Neuron (in vitro differentiated cells): ENCODE measurements at regions not wholly inside any gene's neighbourhood (a gene's known extent, or its start where the extent isn't known, plus 50 kb on each side); places are given as distances from the start of the nearest gene placed in this dataset.

ENCODE experiments used
- H2AFZ ChIP-seq: one replicate; pipeline ENCODE4 v1.6.1; 2013; ENCODE audit warnings: low read depth, mild to moderate bottlenecking, inconsistent platforms, low read length, moderate library complexity
- H3K27me3 ChIP-seq: one replicate; pipeline ENCODE4 v1.6.1; 2013; ENCODE audit warnings: low read length; ENCODE audit not compliant: insufficient read depth
- H3K36me3 ChIP-seq: one replicate; pipeline ENCODE4 v1.6.1; 2013; ENCODE audit warnings: low read length; ENCODE audit not compliant: insufficient read depth
- H3K4me1 ChIP-seq: one replicate; pipeline ENCODE4 v1.6.1; 2013; ENCODE audit warnings: low read length; ENCODE audit not compliant: insufficient read depth
- H3K4me3 ChIP-seq: 2 replicates; pipeline ENCODE4 v1.5.1; 2013; ENCODE audit warnings: mild to moderate bottlenecking, low read length, moderate library complexity
- H3K9me3 ChIP-seq: one replicate; pipeline ENCODE4 v1.6.1; 2013; ENCODE audit warnings: low read length

DNA sequence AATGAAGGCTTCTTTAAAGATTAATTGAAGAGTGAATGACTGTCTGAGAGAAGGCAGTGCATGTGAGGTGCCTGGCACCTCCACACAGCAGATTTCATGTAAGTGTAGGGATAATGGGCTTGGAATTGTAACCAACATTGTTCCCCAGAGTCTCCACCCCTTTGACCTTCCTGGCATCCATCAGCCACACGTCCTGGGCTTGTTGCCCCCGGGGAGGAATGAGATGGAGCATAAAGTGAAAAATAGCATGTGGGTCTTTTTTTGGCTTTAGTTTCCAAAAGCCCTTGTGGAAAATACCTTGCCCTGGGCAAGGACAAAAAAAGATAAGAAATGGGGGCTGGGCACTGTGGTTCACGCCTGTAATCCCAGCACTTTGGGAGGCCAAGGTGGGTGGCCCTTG lies 242.2 kb upstream of the ECI2 start:
- Histone ChIP-seq H3K36me3 (no peaks in the 10 kb centered on the region), H3K9me3 (no peaks in the 10 kb centered on the region), H2AFZ (no peak overlapping the region), H3K27me3 (peaks cover 2% of the 10 kb centered on the region), H3K4me3 (no peak overlapping the region), H3K4me1 (no peaks in the 10 kb centered on the region)

DNA sequence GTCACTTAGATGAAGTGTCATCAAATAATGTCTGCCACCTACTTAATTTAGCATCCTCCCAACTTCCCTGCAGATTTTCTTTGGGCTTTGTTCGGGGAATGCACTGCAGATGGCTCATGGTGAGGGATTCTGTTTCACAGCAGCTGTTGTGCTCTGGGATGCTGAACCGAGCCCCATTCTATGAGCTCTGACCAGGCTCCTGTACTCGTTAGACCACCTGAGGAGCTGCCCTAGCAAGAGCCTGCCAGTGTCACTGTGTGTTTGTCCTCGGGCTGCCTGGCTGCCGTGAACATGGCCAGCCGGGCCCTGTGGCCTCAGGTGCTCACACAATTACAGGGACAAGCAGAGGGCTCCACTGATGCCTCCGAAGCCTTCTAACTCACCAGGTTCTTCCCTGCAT lies 238.8 kb upstream of the ECI2 start:
- no peaks in the 10 kb centered on the region for H3K4me1 ChIP-seq
- peaks cover 3% of the 10 kb centered on the region for H3K27me3 ChIP-seq
- no peak overlapping the region for H2AFZ ChIP-seq
- H3K36me3 ChIP-seq = no peaks in the 10 kb centered on the region
- H3K9me3 ChIP-seq = no peaks in the 10 kb centered on the region
- no peak overlapping the region for H3K4me3 ChIP-seq

DNA sequence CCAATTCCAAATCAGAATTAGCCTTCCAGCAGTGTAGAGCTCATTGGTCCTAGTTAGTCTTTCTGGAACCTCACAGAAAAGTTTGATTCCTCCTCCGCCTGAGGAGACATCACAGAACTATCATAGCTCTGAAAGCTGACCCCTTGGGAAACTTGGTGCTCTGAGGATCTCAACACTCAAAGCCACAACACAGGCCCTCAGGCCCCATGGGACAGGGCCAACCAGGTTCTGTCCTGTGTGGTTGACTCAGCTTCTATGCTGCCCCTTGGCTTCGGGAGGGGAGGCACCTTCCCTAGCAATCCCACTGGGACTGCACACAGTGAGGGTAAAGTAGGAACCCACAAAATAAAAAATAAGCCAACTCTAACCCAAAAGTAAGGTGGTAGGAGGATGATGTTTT lies 237.5 kb upstream of the ECI2 start:
- H3K9me3 ChIP-seq = no peaks in the 10 kb centered on the region
- H3K4me3 ChIP-seq = no peak overlapping the region
- H2AFZ ChIP-seq = no peak overlapping the region
- peaks cover 3% of the 10 kb centered on the region for H3K27me3 ChIP-seq
- no peaks in the 10 kb centered on the region for H3K4me1 ChIP-seq
- no peaks in the 10 kb centered on the region for H3K36me3 ChIP-seq

DNA sequence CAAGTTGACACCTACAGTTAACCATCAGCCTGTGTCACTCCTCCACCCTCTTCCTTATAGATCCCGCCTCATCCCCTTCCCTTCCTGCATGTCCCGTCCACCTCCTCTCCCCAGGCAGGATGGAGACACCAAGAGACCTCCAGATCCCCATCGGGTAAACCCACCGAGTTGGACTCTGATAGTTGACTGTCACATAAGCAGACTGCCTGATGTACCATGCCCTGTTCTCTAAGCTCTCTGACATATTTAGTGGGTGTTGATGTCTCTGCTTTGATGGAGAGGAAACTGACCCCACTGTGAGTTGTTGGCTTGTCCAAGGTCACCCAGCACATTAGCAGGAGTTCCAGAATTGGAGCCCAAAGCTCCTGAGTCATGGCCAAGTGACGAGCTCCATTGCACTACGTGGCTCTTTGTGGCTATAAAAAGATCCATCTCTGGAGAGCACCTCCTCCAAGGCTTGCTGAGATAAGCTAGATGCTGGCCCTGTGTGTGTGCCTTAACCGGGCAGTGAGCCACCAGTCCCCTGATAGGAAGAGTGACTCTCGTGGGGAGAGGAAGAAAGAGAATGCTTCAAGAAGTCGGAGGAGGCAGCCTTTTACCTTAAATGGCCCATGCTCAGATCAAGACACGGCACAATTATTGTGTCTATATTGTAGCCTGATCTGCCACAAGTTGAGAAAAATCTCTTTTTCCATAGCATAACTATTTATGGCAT lies 236.0 kb upstream of the ECI2 start:
- Histone ChIP-seq H3K9me3 (no peaks in the 10 kb centered on the region), H2AFZ (no peak overlapping the region), H3K4me3 (no peak overlapping the region), H3K4me1 (no peaks in the 10 kb centered on the region), H3K36me3 (no peaks in the 10 kb centered on the region), H3K27me3 (peaks cover 3% of the 10 kb centered on the region)

DNA sequence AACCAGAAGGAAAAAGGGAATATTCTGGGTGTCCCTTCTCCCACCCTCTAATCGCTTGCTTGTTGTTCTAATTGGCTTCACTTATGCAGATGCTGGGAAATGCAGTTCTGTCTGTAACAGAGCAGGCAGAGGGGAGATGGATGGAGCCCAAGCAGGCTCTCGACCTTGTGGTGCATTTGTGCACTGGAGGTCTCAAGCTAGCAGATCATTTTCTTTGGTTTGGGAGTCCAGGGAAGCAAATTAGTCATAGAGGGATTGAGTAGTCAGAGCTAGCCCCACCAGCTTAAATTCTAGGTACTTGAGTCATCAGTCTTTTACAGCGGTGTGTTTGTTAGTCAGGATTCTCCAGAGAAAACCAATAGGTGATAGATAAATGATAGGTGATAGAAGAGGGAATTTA lies 234.7 kb upstream of the ECI2 start:
- Histone ChIP-seq H3K4me3 (no peak overlapping the region), H3K36me3 (no peaks in the 10 kb centered on the region), H2AFZ (no peak overlapping the region)

DNA sequence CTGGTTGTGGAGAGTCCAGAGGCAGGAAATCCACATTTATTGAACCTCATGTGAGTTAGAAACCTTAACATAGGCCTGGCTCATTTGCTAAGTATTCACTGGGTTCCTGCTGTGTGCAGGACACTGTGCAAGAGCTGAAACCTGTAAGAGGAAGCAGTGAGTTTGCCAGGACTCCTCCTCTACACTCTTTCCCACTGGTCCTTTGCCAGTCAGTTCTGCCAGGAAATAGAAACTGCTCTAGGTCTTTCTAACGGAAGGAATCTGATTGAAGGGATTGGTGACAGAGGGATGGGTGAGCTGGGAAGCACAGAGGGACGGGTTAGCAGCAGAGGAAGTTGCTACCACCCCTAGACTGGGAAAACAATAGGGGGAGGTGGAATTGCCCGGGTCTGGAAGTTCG lies 234.2 kb upstream of the ECI2 start:
- no peaks in the 10 kb centered on the region for H3K36me3 ChIP-seq
- no peak overlapping the region for H2AFZ ChIP-seq
- H3K27me3 ChIP-seq = peaks cover 3% of the 10 kb centered on the region
- no peak overlapping the region for H3K4me3 ChIP-seq
- no peaks in the 10 kb centered on the region for H3K9me3 ChIP-seq
- H3K4me1 ChIP-seq = no peaks in the 10 kb centered on the region

More for the DNA sequence above, 234.7 kb upstream of the ECI2 start:
- peaks cover 3% of the 10 kb centered on the region for H3K27me3 ChIP-seq
- H3K4me1 ChIP-seq = no peaks in the 10 kb centered on the region
- H3K9me3 ChIP-seq = no peaks in the 10 kb centered on the region

DNA sequence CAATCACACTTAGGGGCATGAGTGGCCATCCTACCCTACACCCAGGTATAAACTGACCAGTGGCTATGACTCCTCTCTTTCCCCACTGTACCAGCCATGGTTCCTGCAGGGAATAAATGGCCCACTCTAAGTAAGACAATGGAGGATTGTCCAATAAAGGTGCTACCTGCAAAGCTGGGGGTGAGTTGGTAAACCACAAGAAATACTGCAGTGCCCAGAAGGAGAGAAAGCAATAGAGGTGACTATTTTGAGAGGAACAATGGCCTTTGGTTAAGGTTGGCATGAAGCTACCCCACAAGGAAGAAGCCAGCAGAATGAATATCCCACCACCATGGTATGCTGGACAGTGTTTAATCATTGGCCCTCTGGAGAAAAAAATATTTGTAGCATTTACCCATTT lies 233.3 kb upstream of the ECI2 start:
- no peak overlapping the region for H2AFZ ChIP-seq

DNA sequence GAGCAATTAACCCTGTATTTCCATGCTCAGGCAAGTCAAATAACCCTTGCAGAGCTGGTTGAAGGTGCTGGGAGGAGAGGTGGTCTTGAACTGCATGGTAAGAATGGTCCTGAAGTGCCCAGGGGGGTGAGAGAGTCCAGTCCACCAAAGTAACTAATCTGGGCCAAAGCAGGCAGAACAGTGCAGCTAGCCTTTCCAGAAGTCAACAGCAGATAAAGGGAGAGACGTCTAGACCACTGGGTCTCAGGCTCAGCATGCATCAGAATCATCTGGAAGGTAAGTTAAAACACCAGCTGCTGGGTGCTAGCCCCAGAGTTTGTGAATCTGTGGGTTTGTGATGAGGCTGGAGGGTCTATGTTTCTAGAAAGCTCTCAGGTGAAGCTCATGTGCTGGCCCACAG lies 232.3 kb upstream of the ECI2 start:
- Histone ChIP-seq H2AFZ (no peak overlapping the region), H3K36me3 (no peaks in the 10 kb centered on the region), H3K4me3 (no peak overlapping the region), H3K4me1 (no peaks in the 10 kb centered on the region), H3K27me3 (peaks cover 1% of the 10 kb centered on the region), H3K9me3 (no peaks in the 10 kb centered on the region)

More for the DNA sequence above, 233.3 kb upstream of the ECI2 start:
- Histone ChIP-seq H3K4me3 (no peak overlapping the region), H3K27me3 (peaks cover 3% of the 10 kb centered on the region), H3K4me1 (no peaks in the 10 kb centered on the region), H3K36me3 (no peaks in the 10 kb centered on the region), H3K9me3 (no peaks in the 10 kb centered on the region)

DNA sequence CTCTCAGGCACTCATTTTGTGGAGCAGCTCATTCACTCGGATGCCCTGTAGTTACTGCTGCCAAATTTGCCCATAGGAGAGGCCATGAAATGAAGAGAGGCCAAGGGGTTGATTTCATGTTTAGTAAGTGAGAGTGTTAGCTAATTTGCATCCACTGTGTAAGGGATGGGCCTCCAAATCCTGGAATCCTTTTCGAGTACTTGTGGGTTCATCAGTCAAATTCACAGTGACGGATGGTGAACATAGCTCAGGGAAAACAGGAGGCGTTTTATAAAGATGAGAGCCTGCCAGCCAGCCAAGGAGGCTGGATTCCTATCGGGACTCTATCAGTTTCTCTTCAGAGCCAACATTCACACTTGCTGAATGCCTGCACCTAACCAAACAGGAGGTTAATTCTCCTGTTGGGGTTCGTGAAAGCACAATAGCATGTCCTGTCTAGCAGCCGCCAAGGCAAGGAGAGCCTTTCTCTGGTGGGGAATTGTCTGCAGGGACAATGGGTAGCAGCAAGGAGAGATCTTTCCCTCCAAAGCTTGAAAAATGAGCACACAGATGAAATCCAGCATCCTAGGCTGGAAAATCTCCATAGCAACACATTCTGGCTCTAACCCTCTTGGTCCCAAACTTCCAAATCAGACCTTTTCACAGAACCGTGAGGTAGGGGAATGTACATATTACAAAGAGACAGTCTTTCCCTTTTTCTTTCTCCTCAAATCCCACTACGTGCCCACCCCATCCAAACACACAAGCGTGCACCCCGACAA lies 231.4 kb upstream of the ECI2 start:
- H3K27me3 ChIP-seq = no peaks in the 10 kb centered on the region
- no peaks in the 10 kb centered on the region for H3K9me3 ChIP-seq
- H3K36me3 ChIP-seq = no peaks in the 10 kb centered on the region

DNA sequence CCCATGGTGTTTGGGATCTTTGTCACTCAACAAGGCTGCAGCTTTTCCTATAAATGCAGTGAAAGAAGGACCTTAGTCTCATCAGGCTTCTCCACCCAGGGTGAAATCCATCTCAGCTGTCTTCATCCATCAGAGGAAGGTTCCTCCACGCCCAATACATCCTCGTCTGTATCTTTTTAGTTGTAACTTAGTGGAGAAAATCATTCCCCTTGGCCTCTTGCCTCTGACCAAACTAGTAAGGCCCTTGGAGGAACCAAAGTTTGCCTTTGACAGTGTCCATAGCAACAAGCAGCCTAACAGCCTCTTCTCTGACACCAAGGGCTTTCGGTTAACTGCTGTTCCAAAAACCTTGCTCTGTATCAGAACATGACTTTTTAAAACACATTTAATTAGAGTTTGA lies 230.3 kb upstream of the ECI2 start:
- Histone ChIP-seq H2AFZ (no peak overlapping the region), H3K27me3 (no peaks in the 10 kb centered on the region), H3K4me1 (no peaks in the 10 kb centered on the region), H3K4me3 (no peak overlapping the region), H3K9me3 (no peaks in the 10 kb centered on the region), H3K36me3 (no peaks in the 10 kb centered on the region)

More for the DNA sequence above, 231.4 kb upstream of the ECI2 start:
- Histone ChIP-seq H3K4me1 (no peaks in the 10 kb centered on the region), H2AFZ (no peak overlapping the region), H3K4me3 (no peak overlapping the region)

DNA sequence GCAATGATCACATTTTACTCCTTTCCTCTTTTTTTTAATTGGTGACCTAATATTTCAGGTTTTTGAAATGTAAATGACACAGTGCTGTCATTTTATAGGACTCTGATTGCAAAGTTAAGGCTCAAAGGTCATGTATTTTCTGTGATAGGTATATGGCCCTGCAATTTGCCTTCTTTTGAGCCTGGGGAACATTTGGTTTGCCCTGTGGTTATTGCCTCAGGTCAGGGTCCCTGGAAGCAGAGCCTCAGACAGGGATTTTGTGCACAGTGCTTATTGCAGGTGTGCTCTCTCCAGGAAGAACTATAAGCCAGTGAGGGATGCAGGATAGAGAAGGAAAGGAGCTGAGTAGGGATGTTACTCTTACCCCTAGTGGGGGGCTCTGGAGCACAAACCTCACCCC lies 229.3 kb upstream of the ECI2 start:
- Histone ChIP-seq H3K9me3 (no peaks in the 10 kb centered on the region), H3K4me3 (no peak overlapping the region), H3K27me3 (no peaks in the 10 kb centered on the region), H3K4me1 (no peaks in the 10 kb centered on the region), H2AFZ (no peak overlapping the region), H3K36me3 (no peaks in the 10 kb centered on the region)

DNA sequence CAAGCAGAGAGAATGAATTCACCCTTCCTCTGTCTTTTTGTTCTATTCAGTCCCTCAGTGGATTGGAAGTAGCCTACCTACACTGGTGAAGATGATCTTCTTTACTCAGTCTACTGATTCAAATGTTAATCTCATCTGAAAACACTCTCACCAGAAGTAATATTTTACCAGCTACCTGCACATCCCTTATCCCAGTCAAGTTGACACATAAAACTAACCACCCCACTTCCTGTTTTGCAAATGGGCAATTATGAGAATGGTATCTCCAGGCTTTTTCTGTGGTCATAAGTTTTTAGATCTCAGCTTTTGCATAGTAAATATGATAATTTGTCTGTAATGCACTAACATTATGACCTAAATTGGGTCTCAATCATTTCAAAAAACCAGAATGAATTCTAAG lies 228.8 kb upstream of the ECI2 start:
- no peak overlapping the region for H3K4me3 ChIP-seq
- no peak overlapping the region for H2AFZ ChIP-seq

DNA sequence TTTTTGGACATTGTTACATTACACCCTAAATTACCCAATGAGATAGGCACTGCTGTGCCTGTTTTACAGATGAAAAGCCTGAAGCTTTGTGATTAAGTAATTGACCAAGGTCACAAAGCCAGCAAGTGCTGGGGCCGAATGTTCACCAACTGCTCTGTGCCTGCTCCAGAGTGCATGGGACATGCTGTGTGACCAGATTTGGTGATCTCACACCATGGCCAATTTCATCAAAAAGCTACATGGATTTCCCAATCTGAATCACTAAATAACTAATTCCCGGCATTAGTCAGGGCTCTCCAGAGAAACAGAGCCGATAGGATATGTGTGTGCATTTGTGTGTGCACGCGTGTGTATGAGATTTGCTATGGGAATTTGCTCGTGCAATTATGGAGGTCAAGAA lies 228.3 kb upstream of the ECI2 start:
- H2AFZ ChIP-seq = no peak overlapping the region
- H3K4me1 ChIP-seq = peaks cover 7% of the 10 kb centered on the region
- H3K27me3 ChIP-seq = no peaks in the 10 kb centered on the region
- no peak overlapping the region for H3K4me3 ChIP-seq
- no peaks in the 10 kb centered on the region for H3K9me3 ChIP-seq
- H3K36me3 ChIP-seq = no peaks in the 10 kb centered on the region

More for the DNA sequence above, 228.8 kb upstream of the ECI2 start:
- H3K9me3 ChIP-seq = no peaks in the 10 kb centered on the region
- no peaks in the 10 kb centered on the region for H3K27me3 ChIP-seq
- H3K4me1 ChIP-seq = peaks cover 2% of the 10 kb centered on the region
- H3K36me3 ChIP-seq = no peaks in the 10 kb centered on the region
